DMS153 treated with DMSO at 0.1 percent for 48 hours (cell line): ENCODE measurements at regions not wholly inside any gene's neighbourhood (a gene's known extent, or its start where the extent isn't known, plus 50 kb on each side); places are given as distances from the start of the nearest gene placed in this dataset.

Source experiments
- DNase-seq: peaks from one replicate; lab custom pipeline; 2025; ENCODE audit not compliant: unreplicated experiment; lab: John Stamatoyannopoulos, UW

DNA sequence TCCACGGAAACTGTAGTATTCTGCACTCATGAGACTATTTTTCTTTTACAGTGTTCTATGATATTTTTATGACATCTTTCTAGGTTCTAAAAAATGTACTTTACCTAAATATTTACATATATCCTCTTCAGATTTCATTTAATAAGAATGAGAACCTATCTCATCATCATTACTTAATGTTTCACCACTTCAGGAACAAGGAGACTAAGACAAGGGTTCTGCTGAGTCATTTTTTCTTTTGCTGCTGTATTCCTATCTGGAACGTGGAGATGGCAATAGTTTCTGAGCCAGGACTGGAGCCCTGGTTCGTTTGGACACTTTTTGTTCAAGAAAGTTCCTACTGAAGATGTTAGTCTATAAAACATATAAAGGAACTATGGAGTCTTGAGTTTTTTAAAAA, 258.2 kb upstream of the MAP3K1 start:
- no peak for DNase-seq

DNA sequence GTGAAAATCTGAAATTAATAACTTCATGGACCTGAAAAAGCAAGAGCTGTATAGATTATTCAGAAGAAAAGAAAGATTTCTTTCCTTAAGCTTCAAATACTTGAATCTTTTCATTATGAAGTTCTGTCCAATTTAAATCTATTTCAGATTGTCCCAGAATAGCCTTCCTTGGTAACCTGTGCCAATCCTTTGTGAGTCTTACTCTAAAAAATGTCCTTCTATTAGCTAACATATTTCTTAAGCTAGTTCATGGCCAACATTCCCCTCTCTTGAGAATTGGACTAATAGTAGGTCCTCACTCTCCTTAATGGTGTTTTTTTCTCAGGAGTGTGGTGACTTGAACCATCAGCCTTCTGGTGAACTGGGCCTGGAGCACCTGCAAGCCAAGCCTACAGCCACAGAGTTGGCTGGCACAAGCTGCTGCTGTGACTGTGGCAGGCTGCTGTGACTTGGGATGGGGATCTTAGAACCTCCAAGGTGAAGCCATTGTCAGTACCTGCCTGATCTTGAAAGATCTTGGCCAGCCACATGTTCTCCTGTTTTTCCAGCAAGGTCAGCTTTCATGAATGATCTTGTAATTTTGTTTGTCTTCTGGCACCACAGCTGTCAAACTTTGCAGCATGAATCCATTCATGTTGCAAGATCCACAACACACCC, 262.6 kb upstream of the MAP3K1 start:
- DNase-seq = no peak

DNA sequence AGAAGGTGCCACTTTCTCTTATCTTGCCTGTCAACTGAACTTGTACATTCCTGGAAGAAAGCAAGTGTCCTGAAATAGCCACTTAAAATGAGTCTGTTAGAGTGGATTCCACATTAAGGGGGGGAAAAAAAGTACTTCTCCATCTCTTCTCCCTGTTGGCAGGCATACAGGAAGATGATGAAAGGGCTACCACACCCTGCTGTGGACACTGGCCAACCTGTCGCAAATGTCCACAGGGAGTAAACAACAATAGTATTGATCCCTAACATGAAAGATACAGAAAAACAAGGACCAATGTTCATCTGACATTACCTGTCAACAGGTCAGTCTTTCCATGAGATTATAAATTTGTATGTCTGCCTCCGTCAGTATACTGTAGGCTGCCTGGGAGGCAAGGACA, 265.1 kb upstream of the MAP3K1 start:
- DNase-seq = no peak

DNA sequence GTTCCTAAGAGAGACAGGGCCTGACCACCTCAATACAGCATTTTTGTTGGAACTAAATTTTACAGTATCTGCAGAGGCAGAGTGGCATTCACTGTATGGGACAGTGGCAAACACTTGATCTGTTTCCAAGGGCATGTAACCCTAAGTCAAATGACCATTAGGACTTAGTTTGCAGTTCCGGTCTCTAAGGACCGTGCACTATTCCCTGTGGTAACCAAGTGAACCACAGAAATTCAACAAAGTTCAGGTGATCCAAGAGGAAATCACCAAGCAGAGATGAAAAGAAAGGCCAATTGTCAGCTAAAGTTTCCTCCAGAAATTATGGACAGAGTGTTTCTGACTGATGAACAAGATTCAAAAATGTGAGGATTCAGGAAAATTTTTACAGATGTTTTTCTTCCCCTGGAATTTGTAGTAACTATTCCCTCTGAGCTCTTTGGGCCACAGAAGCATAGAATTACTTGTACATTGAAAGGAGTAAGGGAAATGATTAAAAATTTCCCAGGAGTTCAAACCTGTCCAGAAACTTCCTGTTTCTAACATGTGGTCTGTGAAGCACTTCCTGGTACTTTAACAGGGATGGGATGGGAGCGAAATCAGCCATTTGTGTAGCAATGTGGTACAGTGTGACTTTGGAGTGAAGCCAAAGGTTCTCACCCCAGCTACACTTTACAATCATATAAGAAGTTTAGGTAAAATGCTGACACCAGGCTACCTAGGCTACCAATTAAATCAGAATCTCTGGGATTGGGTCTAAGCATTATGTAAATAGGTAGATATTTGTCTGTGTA, 266.1 kb upstream of the MAP3K1 start:
- no peak for DNase-seq

DNA sequence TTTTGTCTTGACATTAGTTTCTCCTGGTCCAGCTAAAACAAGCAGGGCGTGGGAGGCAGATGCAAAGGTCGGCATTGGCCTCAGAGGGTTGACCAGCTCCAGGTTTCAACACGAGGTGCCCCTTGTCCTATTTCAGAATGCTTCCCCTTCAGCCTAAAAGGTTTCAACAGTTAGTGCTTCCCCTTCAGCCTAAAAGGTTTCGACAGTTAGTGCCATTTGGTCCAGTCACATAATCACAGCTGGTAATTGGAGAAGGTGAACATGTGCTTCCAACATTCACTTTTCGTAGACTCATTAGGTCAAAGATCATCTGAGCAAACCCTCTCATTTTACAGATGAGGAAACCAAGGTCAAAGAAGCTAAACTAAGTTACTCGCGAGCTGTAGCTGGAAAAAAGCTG, 270.3 kb upstream of the MAP3K1 start:
- DNase-seq = no peak

DNA sequence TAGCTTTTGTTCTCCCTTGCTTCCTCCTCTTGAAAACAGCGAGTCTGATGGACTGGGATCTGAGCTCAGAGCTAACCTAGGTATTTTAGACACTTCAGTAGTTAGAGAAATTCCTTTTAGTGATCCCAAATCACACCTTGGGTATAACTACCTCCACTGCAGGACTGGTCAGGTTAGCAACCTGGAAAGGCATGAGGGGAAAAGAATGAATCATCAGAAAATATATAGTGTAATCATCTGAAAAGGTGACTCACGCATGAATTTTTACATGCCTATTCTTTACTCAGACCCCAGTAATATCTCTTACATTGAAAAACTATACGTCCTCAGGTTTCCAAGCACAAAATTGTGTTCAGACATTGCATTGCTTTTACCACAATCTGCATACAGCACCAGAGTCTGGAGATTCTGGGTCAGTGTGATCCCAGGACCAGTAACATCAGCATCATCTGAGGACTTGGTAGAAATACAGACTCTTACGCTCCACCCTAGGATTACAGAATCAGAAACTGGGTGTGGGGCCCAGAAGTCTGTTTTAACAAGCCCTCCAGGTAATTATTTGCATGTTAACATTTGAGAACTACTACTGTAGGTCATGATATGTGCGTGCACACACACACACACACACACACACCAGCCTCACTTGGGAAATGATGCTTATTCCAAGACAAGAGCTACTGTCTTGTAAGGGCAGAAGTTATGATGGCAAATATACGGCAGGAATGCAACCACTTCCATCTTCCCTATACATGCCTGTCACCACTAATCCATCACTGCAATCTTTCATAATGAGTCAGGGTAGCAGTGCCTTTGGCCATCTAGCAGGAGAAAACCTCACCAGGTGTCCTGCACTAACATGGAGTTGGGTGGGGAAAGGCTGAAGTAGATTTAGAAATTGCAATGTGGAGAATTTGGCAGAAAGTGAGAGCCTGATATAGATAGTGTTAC, 271.6 kb upstream of the MAP3K1 start:
- DNase-seq = no peak

DNA sequence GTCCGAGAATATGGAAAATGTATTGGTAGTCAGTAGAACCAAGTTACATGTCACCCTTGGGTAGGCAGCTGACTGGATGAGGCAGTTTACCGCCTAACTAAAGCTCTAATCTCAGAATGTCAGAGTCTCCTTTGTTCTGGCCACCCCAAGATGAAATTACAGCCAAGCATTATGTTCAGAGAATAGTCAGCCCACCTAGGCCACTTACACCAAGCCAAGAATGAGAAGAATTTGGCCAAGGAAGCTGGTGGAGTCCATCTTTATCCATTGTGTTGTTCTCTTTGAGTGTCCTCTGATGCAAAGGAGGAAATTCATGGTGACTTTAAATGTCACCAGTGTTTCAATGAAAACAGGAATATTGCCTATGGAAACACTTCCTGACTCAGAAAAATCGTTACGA, 275.1 kb upstream of the MAP3K1 start:
- DNase-seq = no peak

DNA sequence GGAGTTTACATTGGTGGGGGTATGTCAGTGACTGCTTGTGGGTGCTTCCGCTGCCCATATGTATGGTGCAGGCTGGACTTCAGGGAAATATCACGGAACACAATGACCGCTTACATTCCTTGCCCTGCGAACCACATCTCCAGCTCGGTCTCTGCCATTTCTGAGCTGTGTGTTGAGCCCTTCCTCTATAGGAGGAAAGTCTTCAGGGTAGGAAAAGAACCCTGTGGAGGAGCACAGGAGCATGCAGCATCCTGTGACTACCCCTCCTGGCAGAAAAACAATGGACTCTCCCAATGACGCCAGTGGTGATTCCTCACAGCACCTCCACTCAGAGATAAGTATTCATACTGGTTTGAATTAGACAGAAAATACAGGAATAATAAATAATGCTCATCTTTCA, 276.8 kb upstream of the MAP3K1 start:
- DNase-seq = no peak

DNA sequence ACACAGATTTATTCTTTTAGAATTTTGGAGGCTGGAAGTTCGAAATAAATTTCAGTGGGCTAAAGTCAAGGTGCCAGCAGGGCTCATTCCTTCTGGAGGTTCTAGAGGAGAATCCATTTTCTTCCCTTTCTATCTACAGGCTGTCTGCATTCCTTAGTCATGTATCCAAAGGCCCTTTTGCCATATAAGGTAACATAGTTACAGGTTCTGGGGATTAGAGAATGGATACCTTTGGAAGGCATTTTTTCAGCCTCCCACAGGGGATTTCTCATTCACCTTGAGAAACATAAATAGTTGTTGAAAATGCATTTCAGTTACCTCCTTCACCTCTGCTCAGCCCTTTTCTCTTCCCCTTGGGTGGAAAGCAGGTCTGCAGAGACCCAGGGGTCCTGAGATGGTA, 280.0 kb upstream of the MAP3K1 start:
- no peak for DNase-seq

DNA sequence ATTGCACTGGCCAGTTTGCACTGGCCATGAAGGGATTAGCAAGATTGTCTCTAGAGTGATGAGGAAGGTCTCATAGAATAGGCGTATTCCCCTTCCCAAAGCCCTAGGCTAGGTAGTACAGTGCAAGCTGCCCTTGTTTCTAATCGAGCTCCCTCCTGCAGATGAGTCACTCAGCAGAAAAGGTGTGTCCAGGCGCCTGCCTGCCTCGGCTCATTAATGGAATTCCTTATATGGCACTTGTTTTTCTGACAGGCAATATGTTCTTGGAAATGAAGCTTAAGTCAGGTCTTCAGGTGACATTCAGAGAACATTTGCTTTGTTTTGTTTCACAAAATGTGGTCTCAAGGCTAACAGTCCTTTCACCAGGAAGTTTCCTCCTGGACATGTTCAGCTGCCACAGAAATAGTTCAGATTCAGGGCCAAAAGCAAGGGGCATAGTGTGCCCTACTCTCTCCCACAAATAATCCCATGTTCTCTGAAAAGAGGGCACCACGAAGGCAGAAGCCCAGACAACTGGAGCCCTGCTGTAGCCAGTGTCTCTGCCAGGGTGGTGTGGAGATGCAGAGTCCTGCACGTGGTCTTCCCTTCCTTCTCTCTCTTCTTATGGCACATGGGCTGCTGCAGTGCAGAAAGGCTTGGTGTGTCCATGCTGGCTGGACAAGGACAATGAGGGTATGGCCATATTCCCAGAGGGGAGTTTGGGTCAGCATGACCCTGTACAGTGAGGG, 281.1 kb upstream of the MAP3K1 start:
- DNase-seq = no peak

DNA sequence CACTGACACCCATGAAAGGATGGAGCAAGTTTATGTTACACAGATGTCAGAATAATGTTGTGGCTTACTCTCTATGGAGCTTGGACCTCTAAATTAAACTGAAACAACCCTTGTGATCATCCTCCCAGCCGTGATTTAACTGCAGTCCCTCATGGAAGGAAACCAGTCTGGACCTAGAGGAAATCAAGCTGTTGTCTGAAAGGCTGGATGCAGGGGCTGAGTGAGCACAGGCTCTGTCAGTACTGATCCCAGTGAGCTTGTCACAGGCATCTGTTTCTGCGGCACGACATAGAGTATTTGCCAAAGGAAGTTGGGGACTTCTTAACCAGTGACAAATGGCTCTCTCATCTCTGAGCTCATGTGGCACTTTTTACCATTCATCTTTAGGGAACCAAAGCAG, 282.9 kb upstream of the MAP3K1 start:
- no peak for DNase-seq

DNA sequence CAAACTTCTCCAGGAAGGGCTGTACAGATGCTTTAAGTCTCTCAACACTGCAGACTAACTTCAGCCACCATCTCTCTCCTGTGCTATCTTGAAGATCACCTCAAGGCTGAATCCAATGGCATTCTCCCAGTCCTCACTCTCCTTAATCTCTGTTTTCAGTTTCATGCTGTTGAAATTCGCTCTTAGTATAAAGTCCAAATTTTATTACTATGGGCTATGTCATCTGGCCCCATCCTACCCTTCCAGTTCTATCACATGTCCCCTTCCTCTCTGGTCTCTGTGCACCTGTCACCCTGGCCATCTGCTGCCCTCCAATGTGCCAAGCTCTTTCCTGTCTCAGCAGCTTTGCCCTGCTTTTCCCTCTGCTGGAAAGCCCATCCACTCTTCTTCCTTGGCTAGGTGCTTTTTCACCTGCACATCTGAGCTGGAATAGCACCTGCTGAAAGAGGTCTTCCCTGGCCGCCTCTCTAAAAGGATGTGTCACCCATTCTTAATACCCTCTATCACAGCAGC, 284.7 kb upstream of the MAP3K1 start:
- DNase-seq = no peak

DNA sequence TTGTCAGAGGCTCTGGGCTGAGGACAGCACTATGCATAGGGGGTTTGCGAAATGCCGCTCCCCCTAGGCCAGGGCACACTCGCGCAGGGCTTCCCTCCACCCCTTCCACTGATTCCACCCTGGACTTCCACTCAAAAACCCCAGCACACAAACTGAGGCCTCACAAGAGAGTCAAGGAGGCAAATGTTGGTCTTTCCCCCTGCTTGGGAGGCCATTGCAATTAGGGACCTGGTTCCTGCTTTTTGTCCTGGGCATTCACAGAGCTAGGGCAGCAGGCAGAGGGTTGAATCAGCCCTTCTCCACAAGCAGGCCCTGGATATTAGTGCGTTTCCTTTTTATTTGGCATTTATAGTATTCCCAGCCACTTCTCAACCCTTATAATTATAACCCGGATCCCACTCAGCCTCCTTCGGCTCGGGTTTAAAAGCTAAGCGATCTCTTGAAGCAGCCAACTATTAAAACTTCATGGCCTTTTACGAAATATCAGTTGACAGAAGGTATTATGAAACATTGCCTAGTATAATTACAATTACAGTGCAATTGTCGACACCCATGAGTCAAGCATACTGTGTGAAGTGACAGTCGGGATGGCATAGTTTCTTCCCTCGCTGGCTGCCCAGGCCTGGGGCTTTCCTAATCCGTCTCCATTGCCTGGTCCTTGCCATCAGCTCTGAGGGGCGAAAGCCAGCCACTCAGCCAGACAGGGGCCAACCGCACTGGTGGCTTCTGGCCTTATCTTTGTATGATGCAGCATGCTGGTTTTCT, 285.5 kb upstream of the MAP3K1 start:
- no peak for DNase-seq

DNA sequence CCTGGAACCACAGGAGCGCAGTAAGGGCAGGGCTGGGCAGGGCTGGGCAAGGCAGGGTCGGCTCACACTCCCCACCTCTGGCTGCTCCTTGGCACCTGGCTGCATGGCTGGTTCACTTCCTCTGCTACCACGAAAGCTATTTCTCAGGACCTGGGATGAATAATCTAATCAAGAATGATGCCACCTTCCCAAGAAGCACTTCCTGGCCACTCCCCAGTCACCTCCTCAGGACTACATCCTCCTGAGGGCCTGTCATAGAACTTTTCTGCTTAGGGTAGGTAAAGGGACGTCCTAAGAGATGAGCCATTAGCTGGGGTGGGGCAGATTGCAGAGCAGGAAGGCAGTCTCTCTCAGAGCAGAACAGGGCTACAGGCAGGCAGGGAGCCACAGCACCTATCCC, 288.2 kb upstream of the MAP3K1 start:
- DNase-seq = no peak

DNA sequence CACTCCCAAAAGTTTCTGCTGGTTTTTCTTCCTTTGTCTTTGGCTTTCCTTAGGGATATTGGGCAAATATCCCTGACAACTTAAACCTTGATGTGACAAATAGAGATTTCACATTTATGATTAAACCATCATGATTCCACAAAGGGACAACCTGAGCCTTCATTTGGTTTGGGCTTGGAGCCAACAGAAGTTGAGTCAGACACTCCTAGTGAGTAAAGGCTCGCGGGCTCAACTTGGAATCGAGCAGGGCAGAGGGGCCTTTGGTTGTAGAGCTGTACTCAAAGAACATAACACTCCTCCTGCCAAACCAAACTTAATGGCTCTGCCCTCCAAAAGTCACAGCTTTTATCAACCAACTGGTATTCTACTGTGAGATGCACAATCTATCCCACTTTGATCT, 290.2 kb upstream of the MAP3K1 start:
- DNase-seq = no peak

DNA sequence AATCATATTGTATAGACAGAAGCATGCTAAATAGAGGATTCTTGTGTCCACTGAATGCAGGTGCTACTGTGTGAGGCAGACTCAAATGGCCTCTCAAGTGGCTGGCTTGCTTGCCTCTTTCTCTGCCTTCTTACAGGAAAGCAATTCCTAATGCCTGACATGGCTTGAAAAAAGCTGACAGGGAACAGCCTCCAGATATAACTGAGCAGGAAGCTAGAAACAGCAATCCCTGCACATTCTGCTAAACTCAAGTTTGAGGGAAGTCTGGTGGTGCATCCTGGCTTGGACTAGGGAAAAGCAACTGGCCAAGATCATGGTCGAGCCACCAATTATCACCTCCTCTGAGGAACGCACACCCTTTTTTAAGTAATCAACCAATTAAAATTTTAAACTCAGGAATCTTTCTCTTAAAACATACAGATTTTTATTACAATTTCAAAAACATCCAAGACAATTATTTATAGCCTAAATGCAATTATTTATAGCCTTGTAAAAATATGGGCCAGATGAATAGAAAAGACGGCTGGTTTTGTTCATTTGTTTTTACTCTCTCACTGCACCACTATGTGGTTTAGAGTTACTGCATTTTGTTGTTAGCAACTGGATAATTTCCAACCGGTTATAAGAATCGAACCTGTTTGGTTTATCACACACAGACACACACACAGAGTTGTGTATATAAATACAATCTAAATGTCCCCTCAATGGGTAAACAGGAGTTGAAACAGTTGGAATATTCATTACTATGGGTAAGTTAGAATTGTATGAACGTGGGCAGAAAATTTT, 290.9 kb upstream of the ANKRD55 start:
- DNase-seq = no peak

DNA sequence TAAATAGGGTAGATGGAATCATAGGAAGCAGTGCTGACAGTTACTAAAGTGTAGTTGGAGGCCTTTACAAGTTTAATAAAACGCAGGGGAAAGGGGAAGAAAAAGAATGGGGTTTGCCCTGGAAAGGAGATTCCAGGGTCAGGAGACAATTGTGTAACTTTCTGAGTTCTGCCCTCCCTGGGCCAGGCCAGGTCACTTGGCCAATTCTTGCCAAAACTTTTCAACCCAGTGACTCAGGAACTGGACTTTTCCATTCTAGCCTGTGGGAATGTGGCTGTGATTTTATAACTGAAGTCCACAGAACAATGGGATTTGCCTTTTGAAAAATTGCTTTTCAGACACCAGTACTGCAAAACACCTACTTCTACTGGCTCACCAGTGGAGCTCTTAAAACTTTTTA, 289.8 kb upstream of the ANKRD55 start:
- DNase-seq = no peak

DNA sequence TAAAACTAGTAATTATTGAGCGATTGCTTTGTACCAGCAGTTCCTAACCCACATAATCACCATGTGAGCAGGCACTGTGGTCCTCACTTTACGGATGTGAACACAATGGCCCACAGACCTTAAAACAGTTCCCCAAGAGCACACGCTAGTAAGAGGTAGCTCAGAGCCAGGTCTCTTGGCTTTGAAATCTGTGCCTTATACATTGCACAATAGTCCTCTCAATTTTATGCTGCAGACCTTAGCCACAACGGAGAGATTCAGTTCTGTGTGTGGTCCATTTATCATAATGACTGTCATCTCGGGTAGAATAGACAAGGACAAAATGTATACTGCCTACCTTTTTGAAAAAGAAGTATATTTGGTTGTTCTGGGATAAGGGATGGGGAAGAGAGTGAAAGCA, 289.0 kb upstream of the ANKRD55 start:
- no peak for DNase-seq

DNA sequence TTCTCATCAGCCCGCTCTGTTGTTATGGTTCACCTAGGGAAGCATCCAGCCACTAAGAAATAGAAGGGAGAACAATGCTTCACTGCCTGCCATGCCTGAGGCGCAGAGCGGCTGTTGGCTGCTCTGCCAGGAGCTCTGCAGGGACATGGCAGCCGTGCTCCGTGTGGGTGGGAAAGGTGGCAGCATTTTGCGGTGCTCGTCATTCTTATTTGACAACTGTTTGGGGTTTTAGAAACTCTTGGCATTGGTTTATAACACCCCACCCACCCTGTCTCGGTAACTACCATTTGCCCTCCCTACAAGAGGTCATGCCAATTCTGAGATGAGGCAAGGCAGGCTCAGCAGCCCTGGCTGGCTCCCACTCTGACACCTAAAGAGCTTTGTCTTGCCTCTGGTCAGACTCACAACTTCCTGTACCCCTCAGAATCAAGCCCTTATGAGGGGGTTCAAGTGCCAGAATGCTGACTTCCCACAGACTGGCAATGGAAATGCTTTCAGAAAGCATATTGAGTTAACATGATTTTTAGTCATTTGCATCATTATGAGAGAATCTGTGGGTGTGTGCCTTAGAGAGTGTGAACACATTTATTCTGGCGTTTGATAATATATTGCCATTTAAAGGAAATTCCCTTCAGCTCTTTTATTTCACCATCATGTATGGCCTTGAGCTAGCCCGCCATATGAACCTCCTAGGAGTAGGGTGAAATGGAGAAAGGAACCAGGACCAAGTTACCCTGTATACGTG, 288.0 kb upstream of the ANKRD55 start:
- no peak for DNase-seq
